CD4-positive, CD25-positive, alpha-beta regulatory T cell (primary cell): ENCODE measurements at regions not wholly inside any gene's neighbourhood (a gene's known extent, or its start where the extent isn't known, plus 50 kb on each side); places are given as distances from the start of the nearest gene placed in this dataset.

ENCODE experiments used
- ATAC-seq, 2 donors: fragments of 150-1000 bp; cut with Tn5 transposase; one replicate each; pipeline ENCODE4 v1.10.0; 2021; ENCODE audit warnings: low read depth in 2 of 2, moderate number of reproducible peaks in 2 of 2, moderate library complexity in 1 of 2
- DNase-seq, 3 donors: peaks; one replicate each; pipeline versions ENCODE4 v3.0.0 to v3.0.0-alpha.2; 2012 to 2022; ENCODE audit warnings: mixed read lengths in 1 of 3
- H3K27ac ChIP-seq: one replicate; pipeline ENCODE4 v1.7.0; 2013; ENCODE audit warnings: mild to moderate bottlenecking, low read length; ENCODE audit not compliant: insufficient read depth, poor library complexity, severe bottlenecking
- H3K27me3 ChIP-seq: one replicate; pipeline ENCODE4 v1.7.0; 2013; ENCODE audit warnings: low read length; ENCODE audit not compliant: control insufficient read depth, insufficient read depth
- H3K36me3 ChIP-seq: one replicate; pipeline ENCODE4 v1.7.0; 2013; ENCODE audit warnings: mild to moderate bottlenecking, low read length, moderate library complexity; ENCODE audit not compliant: control insufficient read depth, insufficient read depth
- H3K4me1 ChIP-seq: 2 replicates; pipeline ENCODE4 v1.7.0; 2013; ENCODE audit warnings: mild to moderate bottlenecking, low read length; ENCODE audit not compliant: insufficient read depth, control insufficient read depth, poor library complexity, severe bottlenecking
- H3K4me3 ChIP-seq: one replicate; pipeline ENCODE4 v1.7.0; 2013; ENCODE audit warnings: low read depth, mild to moderate bottlenecking, low read length, moderate library complexity
- H3K9me3 ChIP-seq, 2 experiments: 1 replicate in 1 of 2; 2 replicates in 1 of 2; pipeline ENCODE4 v1.7.0; 2013; ENCODE audit warnings: low read length in 2 of 2, mild to moderate bottlenecking in 1 of 2, moderate library complexity in 1 of 2; ENCODE audit not compliant: control insufficient read depth in 2 of 2
- H3K27ac Mint-ChIP-seq, 3 donors: one replicate each; pipeline ENCODE4 v1.8.0; 2020 to 2022; ENCODE audit warnings: mild to moderate bottlenecking in 3 of 3, mixed read lengths in 3 of 3, moderate library complexity in 2 of 3
- H3K27me3 Mint-ChIP-seq: one replicate; pipeline ENCODE4 v1.8.0; 2022; ENCODE audit warnings: mild to moderate bottlenecking, mixed read lengths
- H3K36me3 Mint-ChIP-seq: one replicate; pipeline ENCODE4 v1.8.0; 2020; ENCODE audit warnings: mixed read lengths
- H3K4me1 Mint-ChIP-seq, 4 donors: one replicate each; pipeline ENCODE4 v1.8.0; 2020 to 2022; ENCODE audit warnings: mixed read lengths in 4 of 4, mild to moderate bottlenecking in 1 of 4
- H3K4me3 Mint-ChIP-seq, 4 donors: one replicate each; pipeline ENCODE4 v1.8.0; 2020 to 2022; ENCODE audit warnings: mild to moderate bottlenecking in 4 of 4, mixed read lengths in 4 of 4, moderate library complexity in 3 of 4
- H3K9me3 Mint-ChIP-seq, 7 donors: one replicate each; pipeline ENCODE4 v1.8.0; 2020 to 2022; ENCODE audit warnings: mixed read lengths in 7 of 7, mild to moderate bottlenecking in 3 of 7, moderate library complexity in 2 of 7

- Mint-ChIP-seq H3K36me3 (peaks cover 13% of the 10 kb centered on the region), H3K27me3 (no peaks in the 10 kb centered on the region), H3K9me3 (peaks cover 0 to 8% (median 0%) of the 10 kb centered on the region in 7 donors), H3K27ac (no peak overlapping the region), H3K4me1 (peaks cover 0 to 3% (median 0%) of the 10 kb centered on the region in 4 donors), H3K4me3 (no peak overlapping the region)
- Histone ChIP-seq H3K9me3 (no peaks in the 10 kb centered on the region), H3K4me1 (no peaks in the 10 kb centered on the region), H3K27me3 (no peaks in the 10 kb centered on the region), H3K36me3 (no peaks in the 10 kb centered on the region), H3K27ac (no peak overlapping the region), H3K4me3 (no peak overlapping the region)
- DNase-seq (no peak), ATAC-seq (no peak)
These were observed 73.3 kb upstream of the NT5C1B start for GRCh38 chr2:18662689-18663088.

GRCh38 chr2:18659915-18660314, 70.5 kb upstream of the NT5C1B start:
- H3K27ac Mint-ChIP-seq = no peak overlapping the region
- ATAC-seq (no peak), DNase-seq (no peak)
- H3K4me3 ChIP-seq = no peak overlapping the region
- H3K4me3 Mint-ChIP-seq = no peak overlapping the region
- no peak overlapping the region for H3K27ac ChIP-seq
- no peaks in the 10 kb centered on the region for H3K27me3 ChIP-seq
- no peaks in the 10 kb centered on the region for H3K36me3 ChIP-seq
- H3K9me3 Mint-ChIP-seq = peaks cover 0 to 4% (median 0%) of the 10 kb centered on the region in 7 donors
- H3K27me3 Mint-ChIP-seq = no peaks in the 10 kb centered on the region
- H3K36me3 Mint-ChIP-seq = no peaks in the 10 kb centered on the region
- H3K9me3 ChIP-seq = no peaks in the 10 kb centered on the region
- no peaks in the 10 kb centered on the region for H3K4me1 ChIP-seq
- H3K4me1 Mint-ChIP-seq = peaks cover 0 to 3% (median 0%) of the 10 kb centered on the region in 4 donors

DNA sequence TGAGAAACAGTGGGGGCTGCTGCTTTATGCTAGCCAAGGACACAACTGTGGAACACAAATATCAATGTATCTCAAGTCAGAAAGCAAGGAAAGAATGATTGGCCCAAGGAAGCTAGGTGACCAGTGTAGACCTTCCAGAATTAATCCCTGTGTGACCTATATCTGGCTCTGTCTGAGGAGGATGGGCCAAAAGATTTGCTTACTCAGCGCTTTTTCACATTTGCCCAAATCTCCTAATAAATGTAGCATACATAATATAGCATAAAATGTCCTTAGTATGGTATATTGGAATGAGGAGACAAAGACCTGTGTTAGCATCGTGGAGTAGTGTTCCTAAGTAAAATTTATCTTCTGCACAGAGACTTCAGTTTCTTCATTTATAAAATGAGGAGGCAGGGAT, 66.7 kb upstream of the NT5C1B start:
- Mint-ChIP-seq H3K27me3 (no peaks in the 10 kb centered on the region), H3K27ac (no peak overlapping the region), H3K9me3 (peaks cover 0 to 2% (median 0%) of the 10 kb centered on the region in 7 donors), H3K4me1 (no peaks in the 10 kb centered on the region), H3K36me3 (no peaks in the 10 kb centered on the region), H3K4me3 (no peak overlapping the region)
- DNase-seq (no peak), ATAC-seq (no peak)
- Histone ChIP-seq H3K4me1 (no peaks in the 10 kb centered on the region), H3K27ac (no peak overlapping the region), H3K27me3 (no peaks in the 10 kb centered on the region), H3K9me3 (no peaks in the 10 kb centered on the region), H3K36me3 (no peaks in the 10 kb centered on the region), H3K4me3 (no peak overlapping the region)

DNA sequence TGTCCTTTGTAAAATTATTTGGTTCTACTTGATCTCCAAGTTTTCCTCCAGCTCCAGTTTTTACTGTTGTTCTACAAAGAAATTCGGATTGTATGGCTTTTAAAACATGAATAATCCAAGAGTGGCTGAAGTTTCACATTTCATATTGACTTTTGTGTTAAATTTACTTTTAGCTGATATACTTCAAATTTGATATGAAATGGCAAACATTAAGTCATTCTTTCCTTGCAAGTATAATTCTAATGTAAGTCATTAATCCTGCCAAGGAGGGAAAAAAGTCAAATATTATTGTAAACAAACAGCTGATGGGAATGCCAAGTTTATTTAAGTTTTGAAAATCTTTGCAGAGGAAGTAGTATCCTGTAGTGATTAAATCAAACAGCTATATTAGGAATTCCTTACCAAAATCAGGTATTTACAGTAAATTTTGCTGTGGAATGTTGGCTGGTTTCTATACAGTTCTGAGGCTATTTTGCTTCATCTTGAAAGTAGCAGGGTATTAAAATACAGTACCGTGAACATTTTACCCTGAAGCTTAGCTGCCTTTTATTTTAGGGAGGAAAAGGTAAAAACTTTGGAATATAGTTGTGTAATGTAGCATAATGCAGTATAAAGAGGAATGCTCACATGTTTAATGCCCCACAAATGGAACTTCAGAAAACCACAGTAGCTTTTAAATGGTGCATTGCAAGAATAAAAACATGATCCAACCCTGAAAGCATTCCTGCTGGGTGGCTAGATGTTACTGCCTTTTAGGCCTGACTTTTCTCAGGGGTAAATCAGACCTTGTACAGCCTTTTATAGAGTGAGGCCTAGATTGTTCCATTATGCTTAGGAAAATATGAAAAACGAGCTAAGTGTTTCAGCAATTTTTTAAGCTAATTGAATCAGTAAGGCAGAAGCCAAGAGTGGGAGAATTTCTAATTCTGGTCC, 62.7 kb upstream of the NT5C1B start:
- H3K9me3 Mint-ChIP-seq = peaks cover 0 to 2% (median 0%) of the 10 kb centered on the region in 7 donors
- Histone ChIP-seq H3K4me3 (no peak overlapping the region), H3K4me1 (no peaks in the 10 kb centered on the region), H3K36me3 (no peaks in the 10 kb centered on the region), H3K27ac (no peak overlapping the region), H3K9me3 (no peaks in the 10 kb centered on the region), H3K27me3 (no peaks in the 10 kb centered on the region)
- H3K27me3 Mint-ChIP-seq = no peaks in the 10 kb centered on the region
- H3K4me1 Mint-ChIP-seq = no peaks in the 10 kb centered on the region
- DNase-seq = no peak
- H3K36me3 Mint-ChIP-seq = peaks cover 7% of the 10 kb centered on the region
- H3K27ac Mint-ChIP-seq = no peak overlapping the region
- no peak overlapping the region for H3K4me3 Mint-ChIP-seq
- ATAC-seq = no peak

- Histone ChIP-seq H3K27me3 (no peaks in the 10 kb centered on the region), H3K4me3 (no peak overlapping the region), H3K27ac (no peak overlapping the region), H3K36me3 (no peaks in the 10 kb centered on the region), H3K9me3 (peaks cover 0 to 2% of the 10 kb centered on the region in 2 experiments), H3K4me1 (no peaks in the 10 kb centered on the region)
- ATAC-seq (no peak), DNase-seq (no peak)
- Mint-ChIP-seq H3K36me3 (peaks cover 13% of the 10 kb centered on the region), H3K9me3 (peaks cover 0 to 5% (median 4%) of the 10 kb centered on the region in 7 donors), H3K4me1 (no peaks in the 10 kb centered on the region), H3K27ac (no peak overlapping the region), H3K4me3 (no peak overlapping the region), H3K27me3 (no peaks in the 10 kb centered on the region)
These were observed 60.9 kb upstream of the NT5C1B start for GRCh38 chr2:18650221-18650620.

DNA sequence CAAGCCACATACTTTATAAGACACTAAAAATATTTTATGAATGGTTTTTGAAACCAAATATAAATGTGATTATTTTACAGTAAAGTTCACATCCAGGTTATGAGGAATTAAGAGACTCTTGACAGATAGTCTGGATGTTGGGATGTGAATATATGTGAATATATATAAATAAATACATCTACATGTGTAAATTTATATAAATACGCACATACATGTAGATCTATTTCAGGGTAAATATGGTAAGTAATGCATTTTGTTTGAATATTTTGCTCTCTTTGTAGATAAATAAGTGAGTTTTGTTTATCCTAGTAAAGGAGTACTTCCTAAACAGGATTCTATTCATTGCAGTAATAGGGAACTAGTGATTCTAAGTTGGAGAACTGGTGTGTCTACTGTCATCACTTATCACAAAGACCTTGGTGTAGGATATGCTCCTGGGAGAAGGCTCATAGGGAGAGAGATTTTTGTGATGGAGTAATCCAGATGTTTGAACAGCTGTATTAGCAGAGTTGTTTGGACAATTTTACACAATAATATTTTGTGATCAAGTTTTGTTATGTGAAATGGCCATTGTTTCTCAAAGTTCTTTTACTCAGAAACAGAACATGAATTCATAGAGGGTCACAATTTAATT, 60.2 kb upstream of the NT5C1B start:
- H3K9me3 Mint-ChIP-seq = peaks cover 0 to 10% (median 4%) of the 10 kb centered on the region in 7 donors
- H3K9me3 ChIP-seq = peaks cover 0 to 3% of the 10 kb centered on the region in 2 experiments

DNA sequence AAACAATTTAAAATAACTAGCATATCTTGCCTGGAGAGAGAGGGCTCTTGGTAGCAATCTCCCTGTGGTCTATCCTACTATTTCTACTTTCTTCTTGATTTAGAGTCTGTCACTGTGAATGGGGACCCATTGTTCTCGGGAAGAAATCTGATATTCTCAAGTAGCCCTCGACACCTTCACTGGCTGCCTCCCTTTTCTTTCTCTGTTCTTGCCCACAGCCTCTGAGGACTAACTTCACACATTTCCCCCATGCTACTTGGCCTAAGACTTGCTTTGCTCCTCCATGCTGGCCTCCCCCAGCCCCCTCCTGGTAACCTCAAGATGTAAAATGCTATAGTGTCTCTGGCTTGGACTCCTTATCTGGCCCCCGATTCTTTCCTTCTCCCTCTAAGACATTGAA, 58.8 kb upstream of the NT5C1B start:
- no peaks in the 10 kb centered on the region for H3K27me3 ChIP-seq
- no peak overlapping the region for H3K27ac ChIP-seq
- no peak overlapping the region for H3K27ac Mint-ChIP-seq
- no peak overlapping the region for H3K4me3 ChIP-seq
- ATAC-seq (no peak), DNase-seq (no peak)
- peaks cover 0 to 11% (median 4%) of the 10 kb centered on the region in 7 donors for H3K9me3 Mint-ChIP-seq
- H3K9me3 ChIP-seq = peaks cover 0 to 3% of the 10 kb centered on the region in 2 experiments
- H3K36me3 Mint-ChIP-seq = peaks cover 26% of the 10 kb centered on the region
- H3K4me3 Mint-ChIP-seq = no peak overlapping the region
- H3K27me3 Mint-ChIP-seq = no peaks in the 10 kb centered on the region
- H3K36me3 ChIP-seq = no peaks in the 10 kb centered on the region
- no peaks in the 10 kb centered on the region for H3K4me1 Mint-ChIP-seq
- no peaks in the 10 kb centered on the region for H3K4me1 ChIP-seq

More for the DNA sequence above, 60.2 kb upstream of the NT5C1B start:
- DNase-seq = no peak
- no peaks in the 10 kb centered on the region for H3K27me3 ChIP-seq
- Mint-ChIP-seq H3K27ac (peak overlapping the region in 1 of 3 donors; percentile 10), H3K4me1 (no peaks in the 10 kb centered on the region), H3K36me3 (peaks cover 17% of the 10 kb centered on the region), H3K27me3 (no peaks in the 10 kb centered on the region), H3K4me3 (no peak overlapping the region)
- H3K4me1 ChIP-seq = no peaks in the 10 kb centered on the region
- H3K27ac ChIP-seq = no peak overlapping the region
- no peak overlapping the region for H3K4me3 ChIP-seq
- H3K36me3 ChIP-seq = no peaks in the 10 kb centered on the region
- no peak for ATAC-seq
